ENCODE measurements at regions not wholly inside any gene's neighbourhood (a gene's known extent, or its start where the extent isn't known, plus 50 kb on each side); places are given as distances from the start of the nearest gene placed in this dataset.

GRCh38 chr2:120821446-120822160 lies 85.9 kb downstream of the GLI2 start:
- no peak for DNase-seq (ENCODE audit: low read depth)
- no peak for TF ChIP-seq CTCF (IDR thresholded peaks at IDR 0.05; ENCODE audit: insufficient read depth, low read depth, low read length, missing control alignments)
- no peak overlapping the region for H3K4me3 ChIP-seq (ENCODE audit: low read depth, low read length)

GRCh38 chr2:120822933-120823332 lies 87.3 kb downstream of the GLI2 start:
- no peak for DNase-seq (ENCODE audit: low read depth)
- TF ChIP-seq CTCF (IDR thresholded peaks at IDR 0.05; ENCODE audit: insufficient read depth, low read depth, low read length, missing control alignments) = no peak
- H3K4me3 ChIP-seq (ENCODE audit: low read depth, low read length) = no peak overlapping the region

- DNase-seq (ENCODE audit: low read depth) = no peak
- no peak for TF ChIP-seq CTCF (IDR thresholded peaks at IDR 0.05; ENCODE audit: insufficient read depth, low read depth, low read length, missing control alignments)
- no peak overlapping the region for H3K4me3 ChIP-seq (ENCODE audit: low read depth, low read length)
Observed at GRCh38 chr2:120823551-120823950, 87.9 kb downstream of the GLI2 start.

- DNase-seq (ENCODE audit: low read depth) = no peak
- no peak overlapping the region for H3K4me3 ChIP-seq (ENCODE audit: low read depth, low read length)
- no peak for TF ChIP-seq CTCF (IDR thresholded peaks at IDR 0.05; ENCODE audit: insufficient read depth, low read depth, low read length, missing control alignments)
Observed at GRCh38 chr2:120824246-120824645, 88.6 kb downstream of the GLI2 start.

- no peak for TF ChIP-seq CTCF (IDR thresholded peaks at IDR 0.05; ENCODE audit: insufficient read depth, low read depth, low read length, missing control alignments)
- no peak for DNase-seq (ENCODE audit: low read depth)
- H3K4me3 ChIP-seq (ENCODE audit: low read depth, low read length) = no peak overlapping the region
Observed at GRCh38 chr2:120825370-120826259, 89.9 kb downstream of the GLI2 start.

- no peak for DNase-seq (ENCODE audit: low read depth)
- H3K4me3 ChIP-seq (ENCODE audit: low read depth, low read length) = no peak overlapping the region
- TF ChIP-seq CTCF (IDR thresholded peaks at IDR 0.05; ENCODE audit: insufficient read depth, low read depth, low read length, missing control alignments) = no peak
Observed at GRCh38 chr2:120826260-120826648, 90.6 kb downstream of the GLI2 start.
